CD14-positive monocyte (primary cell): ENCODE measurements at regions not wholly inside any gene's neighbourhood (a gene's known extent, or its start where the extent isn't known, plus 50 kb on each side); places are given as distances from the start of the nearest gene placed in this dataset.

Experiments used
- DNase-seq, 3 donors: peaks; one replicate each; pipeline ENCODE4 v3.0.0-alpha.2; 2011 to 2022
- H2AFZ ChIP-seq: 2 replicates; pipeline ENCODE4 v1.6.0; 2012; ENCODE audit warnings: mild to moderate bottlenecking, low read depth, low read length, inconsistent platforms; ENCODE audit not compliant: insufficient read depth, poor library complexity, severe bottlenecking
- H3K27ac ChIP-seq, 2 donors: 1 replicate in 1 of 2; 2 replicates in 1 of 2; pipeline ENCODE4 v1.5.1; 2012 to 2013; ENCODE audit warnings: low read length in 2 of 2, control low read depth in 1 of 2, inconsistent platforms in 1 of 2, low read depth in 1 of 2, mild to moderate bottlenecking in 1 of 2
- H3K27me3 ChIP-seq, 2 donors: one replicate each; pipeline versions ENCODE4 v1.6.0 to v1.6.1; 2011 to 2013; ENCODE audit warnings: low read length in 2 of 2; ENCODE audit not compliant: control insufficient read depth in 2 of 2, insufficient read depth in 2 of 2
- H3K36me3 ChIP-seq, 2 donors: replicated peaks in 1 of 2; 1 replicate in 1 of 2; 2 replicates in 1 of 2; pipeline versions ENCODE4 v1.5.1 to v1.6.1; 2012 to 2013; ENCODE audit warnings: low read length in 2 of 2, control low read depth in 1 of 2, inconsistent platforms in 1 of 2, mild to moderate bottlenecking in 1 of 2; ENCODE audit not compliant: insufficient read depth in 2 of 2, control insufficient read depth in 1 of 2
- H3K4me1 ChIP-seq, 2 donors: 1 replicate in 1 of 2; 2 replicates in 1 of 2; pipeline versions ENCODE4 v1.5.1 to v1.6.1; 2012 to 2013; ENCODE audit warnings: low read length in 2 of 2, control low read depth in 1 of 2, inconsistent platforms in 1 of 2, mild to moderate bottlenecking in 1 of 2, moderate library complexity in 1 of 2; ENCODE audit not compliant: insufficient read depth in 2 of 2, control insufficient read depth in 1 of 2
- H3K4me2 ChIP-seq: replicated peaks from 2 replicates; pipeline ENCODE3; 2012; ENCODE audit warnings: low read length, moderate library complexity, mild to moderate bottlenecking; ENCODE audit not compliant: poor library complexity, severe bottlenecking; ENCODE audit errors: extremely low read depth
- H3K4me3 ChIP-seq, 3 experiments: fragments of 200-600 bp in 1 of 3; sonication (generic) in 1 of 3; replicated peaks in 1 of 3; 1 replicate in 2 of 3; 2 replicates in 1 of 3; pipeline ENCODE4 v1.5.1; 2011 to 2013; ENCODE audit warnings: low read length in 3 of 3, mild to moderate bottlenecking in 3 of 3, control low read depth in 2 of 3, low read depth in 2 of 3, inconsistent platforms in 1 of 3, moderate library complexity in 1 of 3
- H3K79me2 ChIP-seq: 2 replicates; pipeline ENCODE4 v1.6.0; 2012; ENCODE audit warnings: mild to moderate bottlenecking, control low read depth, inconsistent platforms, low read length, moderate library complexity; ENCODE audit not compliant: insufficient read depth
- H3K9ac ChIP-seq: 2 replicates; pipeline ENCODE4 v1.6.0; 2017; ENCODE audit warnings: low read length, mild to moderate bottlenecking; ENCODE audit not compliant: insufficient read depth, poor library complexity, severe bottlenecking
- H3K9me3 ChIP-seq, 2 donors: replicated peaks in 1 of 2; 1 replicate in 1 of 2; 2 replicates in 1 of 2; pipeline versions ENCODE4 v1.5.1 to v1.6.1; 2012 to 2013; ENCODE audit warnings: low read length in 2 of 2, control low read depth in 1 of 2; ENCODE audit not compliant: control insufficient read depth in 1 of 2, insufficient read depth in 1 of 2
- H4K20me1 ChIP-seq: 2 replicates; pipeline ENCODE4 v1.6.0; 2012; ENCODE audit warnings: mild to moderate bottlenecking, low read length, control low read depth, moderate library complexity; ENCODE audit not compliant: insufficient read depth
- H3K27ac Mint-ChIP-seq, 7 donors: one replicate each; pipeline ENCODE4 v1.8.0; 2020; ENCODE audit warnings: mild to moderate bottlenecking in 7 of 7, mixed read lengths in 7 of 7, moderate library complexity in 6 of 7, inconsistent platforms in 2 of 7
- H3K27me3 Mint-ChIP-seq, 3 donors: one replicate each; pipeline ENCODE4 v1.8.0; 2021 to 2022; ENCODE audit warnings: low read depth in 3 of 3, mild to moderate bottlenecking in 3 of 3, mixed read lengths in 3 of 3, moderate library complexity in 3 of 3, inconsistent platforms in 1 of 3
- H3K36me3 Mint-ChIP-seq, 2 donors: one replicate each; pipeline ENCODE4 v1.8.0; 2020; ENCODE audit warnings: mixed read lengths in 2 of 2, inconsistent platforms in 1 of 2, mild to moderate bottlenecking in 1 of 2
- H3K4me1 Mint-ChIP-seq: one replicate; pipeline ENCODE4 v1.8.0; 2020; ENCODE audit warnings: mild to moderate bottlenecking, mixed read lengths
- H3K4me3 Mint-ChIP-seq, 2 donors: one replicate each; pipeline ENCODE4 v1.8.0; 2020; ENCODE audit warnings: mild to moderate bottlenecking in 2 of 2, mixed read lengths in 2 of 2, moderate library complexity in 1 of 2
- H3K9me3 Mint-ChIP-seq, 7 donors: one replicate each; pipeline ENCODE4 v1.8.0; 2020 to 2022; ENCODE audit warnings: mixed read lengths in 7 of 7, mild to moderate bottlenecking in 6 of 7, moderate library complexity in 6 of 7, inconsistent platforms in 2 of 7
- CTCF ChIP-seq: fragments of 200-600 bp; IDR thresholded peaks from one replicate; pipeline ENCODE4 v1.8.0; 2022; ENCODE audit warnings: antibody characterized with exemption, mild to moderate bottlenecking
- WGBS: methylation state at CpG from one replicate; pipeline ENCODE4 v1.1.5; 2013; ENCODE audit warnings: missing lambda C conversion rate; ENCODE audit not compliant: insufficient coverage; 5-methylcytosine and 5-hydroxymethylcytosine counted together
- intact Hi-C, 2 donors: fragments of 100-400 bp; cut with micrococcal nuclease; formaldehyde crosslinking; loops; one replicate each; pipeline versions ENCODE4 v1.15.0 to v1.15.1; 2023

DNA sequence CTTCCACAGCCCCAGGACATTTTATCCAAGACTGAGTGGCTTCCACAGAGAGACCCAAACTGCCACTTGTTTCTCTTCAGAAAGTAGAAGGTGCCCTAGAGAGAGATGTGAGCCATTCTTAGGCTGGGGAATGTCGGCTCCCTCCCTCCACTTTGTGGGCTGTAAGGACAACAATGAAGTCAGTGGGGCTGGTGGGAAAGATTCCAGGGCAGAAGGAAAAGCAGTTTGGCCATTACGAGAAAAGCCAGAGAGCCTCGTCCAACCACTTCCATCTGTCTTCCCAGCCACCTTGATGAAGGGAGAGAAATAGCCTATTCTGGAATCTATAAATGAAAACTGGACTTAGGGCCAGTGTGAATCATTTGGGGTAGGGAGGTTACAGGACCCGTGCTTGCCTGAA lies 382.5 kb downstream of the NXPE2 start:
- Histone ChIP-seq H3K4me3 (no peak overlapping the region), H3K79me2 (no peaks in the 10 kb centered on the region), H3K36me3 (no peaks in the 10 kb centered on the region), H3K9ac (no peak overlapping the region), H3K27ac (no peak overlapping the region), H3K9me3 (peaks cover 19 to 26% of the 10 kb centered on the region in 2 donors), H3K27me3 (no peaks in the 10 kb centered on the region), H4K20me1 (no peaks in the 10 kb centered on the region), H2AFZ (no peak overlapping the region), H3K4me1 (no peaks in the 10 kb centered on the region), H3K4me2 (no peak overlapping the region)
- no peaks in the 10 kb centered on the region for H3K27me3 Mint-ChIP-seq
- H3K36me3 Mint-ChIP-seq, result no peaks in the 10 kb centered on the region
- H3K27ac Mint-ChIP-seq, result no peak overlapping the region
- intact Hi-C loops, result no loop called here
- H3K4me3 Mint-ChIP-seq, result no peak overlapping the region
- DNase-seq, result no peak
- H3K4me1 Mint-ChIP-seq, result no peaks in the 10 kb centered on the region
- H3K9me3 Mint-ChIP-seq, result peaks cover 5 to 21% (median 13%) of the 10 kb centered on the region in 7 donors
- no peak for TF ChIP-seq CTCF
- no CpG with 5 or more reads among the region's 4 CpGs for WGBS

GRCh38 chr11:115065314-115065713 lies 387.0 kb downstream of the NXPE2 start:
- no peaks in the 10 kb centered on the region for H3K79me2 ChIP-seq
- H3K9ac ChIP-seq, result no peak overlapping the region
- no peak overlapping the region for H3K4me2 ChIP-seq
- Mint-ChIP-seq H3K9me3 (peaks cover 0 to 20% (median 2%) of the 10 kb centered on the region in 7 donors), H3K27me3 (no peaks in the 10 kb centered on the region), H3K4me1 (no peaks in the 10 kb centered on the region), H3K4me3 (no peak overlapping the region), H3K36me3 (no peaks in the 10 kb centered on the region), H3K27ac (no peak overlapping the region)
- H2AFZ ChIP-seq, result no peak overlapping the region
- H3K27ac ChIP-seq, result no peak overlapping the region
- intact Hi-C loops, result no loop called here
- H3K36me3 ChIP-seq, result no peaks in the 10 kb centered on the region
- TF ChIP-seq CTCF, result no peak
- no peaks in the 10 kb centered on the region for H4K20me1 ChIP-seq
- no CpG with 5 or more reads among the region's 3 CpGs for WGBS
- no peak for DNase-seq
- no peaks in the 10 kb centered on the region for H3K27me3 ChIP-seq
- H3K9me3 ChIP-seq, result peaks cover 9 to 18% of the 10 kb centered on the region in 2 donors
- H3K4me3 ChIP-seq, result no peak overlapping the region
- H3K4me1 ChIP-seq, result no peaks in the 10 kb centered on the region
